OCI-LY3 (cell line): ENCODE measurements at regions not wholly inside any gene's neighbourhood (a gene's known extent, or its start where the extent isn't known, plus 50 kb on each side); places are given as distances from the start of the nearest gene placed in this dataset.

Source experiments
- EZH2phosphoT487 ChIP-seq: fragments of 200-600 bp; shearing (Covaris generic); IDR thresholded peaks from 2 replicates; pipeline ENCODE4 v1.6.1; 2018; ENCODE audit warnings: antibody characterized with exemption, mixed run types, low read depth
- TF ChIP-seq, protein P1 (sequence below): fragments of 200-600, 300-600 bp; sonication (generic); IDR thresholded peaks from 2 replicates; pipeline ENCODE4 v1.5.1; 2014; ENCODE audit warnings: antibody characterized with exemption, low read length, low read depth

- TF ChIP-seq, protein P1, sequence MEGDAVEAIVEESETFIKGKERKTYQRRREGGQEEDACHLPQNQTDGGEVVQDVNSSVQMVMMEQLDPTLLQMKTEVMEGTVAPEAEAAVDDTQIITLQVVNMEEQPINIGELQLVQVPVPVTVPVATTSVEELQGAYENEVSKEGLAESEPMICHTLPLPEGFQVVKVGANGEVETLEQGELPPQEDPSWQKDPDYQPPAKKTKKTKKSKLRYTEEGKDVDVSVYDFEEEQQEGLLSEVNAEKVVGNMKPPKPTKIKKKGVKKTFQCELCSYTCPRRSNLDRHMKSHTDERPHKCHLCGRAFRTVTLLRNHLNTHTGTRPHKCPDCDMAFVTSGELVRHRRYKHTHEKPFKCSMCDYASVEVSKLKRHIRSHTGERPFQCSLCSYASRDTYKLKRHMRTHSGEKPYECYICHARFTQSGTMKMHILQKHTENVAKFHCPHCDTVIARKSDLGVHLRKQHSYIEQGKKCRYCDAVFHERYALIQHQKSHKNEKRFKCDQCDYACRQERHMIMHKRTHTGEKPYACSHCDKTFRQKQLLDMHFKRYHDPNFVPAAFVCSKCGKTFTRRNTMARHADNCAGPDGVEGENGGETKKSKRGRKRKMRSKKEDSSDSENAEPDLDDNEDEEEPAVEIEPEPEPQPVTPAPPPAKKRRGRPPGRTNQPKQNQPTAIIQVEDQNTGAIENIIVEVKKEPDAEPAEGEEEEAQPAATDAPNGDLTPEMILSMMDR, result no peak
- no peak for TF ChIP-seq EZH2phosphoT487
Observed at GRCh38 chr16:48965386-48965785, 316.3 kb downstream of the CBLN1 start.
